GM12878 (cell line): ENCODE measurements at regions not wholly inside any gene's neighbourhood (a gene's known extent, or its start where the extent isn't known, plus 50 kb on each side); places are given as distances from the start of the nearest gene placed in this dataset.
A peak's percentile ranks its signal among the peaks of the same experiment; 100 is the strongest.

Source experiments
- ATAC-seq: fragments of 200-7000 bp; cut with Tn5 transposase; 3 replicates; pipeline ENCODE4 v1.9.1; 2020; ENCODE audit warnings: mild to moderate bottlenecking, moderate library complexity
- BruUV-seq: library from RNA; stranded (reverse); fragments of 400-500 nt; replicated peaks from 2 replicates; lab custom pipeline; 2021; lab: Mats Ljungman, UMichigan
- CTCF ChIA-PET: fragments of 300-600 bp; sonication (Branson Sonifier 250); formaldehyde crosslinking; extraction: SDS; loops from one replicate; lab custom pipeline; 2021; ENCODE audit warnings: inconsistent platforms; lab: Yijun Ruan, JAX
- POLR2A ChIA-PET: fragments of 350-600 bp; formaldehyde crosslinking; extraction: SDS; loops from one replicate; lab custom pipeline; 2021; ENCODE audit warnings: inconsistent platforms; lab: Charles Lee
- RAD21 ChIA-PET: fragments of 300-600 bp; sonication (Branson Sonifier 250); formaldehyde crosslinking; loops from one replicate; lab custom pipeline; 2023; ENCODE audit warnings: antibody characterized with exemption; ENCODE audit not compliant: unreplicated experiment; lab: Charles Lee
- SMC1A ChIA-PET: fragments of 300-600 bp; sonication (Branson Sonifier 250); formaldehyde crosslinking; loops from one replicate; lab custom pipeline; 2023; ENCODE audit not compliant: unreplicated experiment, uncharacterized antibody; lab: Charles Lee
- DNase-seq: peaks from one replicate; pipeline ENCODE4 v3.0.0-alpha.2; 2011; ENCODE audit warnings: low read depth, low spot score
- FAIRE-seq: peaks from 3 replicates; lab custom pipeline; 2011; peaks lifted over from hg19 to GRCh38; lab: Jason Lieb, UNC
- H2AFZ ChIP-seq: 2 replicates; pipeline ENCODE4 v1.6.0; 2011; ENCODE audit warnings: low read depth, low read length, control low read depth; ENCODE audit not compliant: control insufficient read depth
- H3K27ac ChIP-seq: 2 replicates; pipeline ENCODE4 v1.5.1; 2011; ENCODE audit warnings: control low read depth; ENCODE audit not compliant: control insufficient read depth, insufficient read depth
- H3K27me3 ChIP-seq, 2 experiments: replicated peaks in 1 of 2; 2 replicates each; pipeline versions ENCODE4 v1.6.0 to v1.6.1; 2011; ENCODE audit warnings: low read length in 1 of 2; ENCODE audit not compliant: control insufficient read depth in 2 of 2, insufficient read depth in 2 of 2
- H3K36me3 ChIP-seq, 2 experiments: 2 replicates each; pipeline ENCODE4 v1.5.1; 2011; ENCODE audit warnings: low read length in 1 of 2; ENCODE audit not compliant: control insufficient read depth in 2 of 2, insufficient read depth in 2 of 2
- H3K4me1 ChIP-seq: 2 replicates; pipeline ENCODE4 v1.6.1; 2011; ENCODE audit warnings: mild to moderate bottlenecking, low read length, moderate library complexity, mixed read lengths; ENCODE audit not compliant: control insufficient read depth, insufficient read depth
- H3K4me2 ChIP-seq: 2 replicates; pipeline ENCODE4 v1.6.0; 2011; ENCODE audit warnings: control low read depth; ENCODE audit not compliant: control insufficient read depth, insufficient read depth
- H3K4me3 ChIP-seq: fragments of 200-600 bp; sonication (generic); 2 replicates; pipeline ENCODE4 v1.5.1; 2016
- H3K79me2 ChIP-seq: 2 replicates; pipeline ENCODE4 v1.6.0; 2011; ENCODE audit warnings: low read length; ENCODE audit not compliant: control insufficient read depth, insufficient read depth
- H3K9ac ChIP-seq: 2 replicates; pipeline ENCODE4 v1.8.0; 2011; ENCODE audit warnings: low read length, control low read depth, mixed read lengths; ENCODE audit not compliant: control insufficient read depth, insufficient read depth
- H3K9me3 ChIP-seq: replicated peaks from 3 replicates; pipeline ENCODE4 v1.5.1; 2011; ENCODE audit warnings: mild to moderate bottlenecking, low read length; ENCODE audit not compliant: control insufficient read depth, insufficient read depth
- H4K20me1 ChIP-seq: 2 replicates; pipeline ENCODE4 v1.6.0; 2011; ENCODE audit not compliant: control insufficient read depth, insufficient read depth
- ETV6 ChIP-seq, 2 experiments: fragments of 450-650 bp in 1 of 2; IDR thresholded peaks in 1 of 2; conservative IDR thresholded peaks in 1 of 2; 2 replicates each; pipeline ENCODE4 v1.6.1; 2014; ENCODE audit warnings: antibody characterized with exemption in 1 of 2, borderline replicate concordance in 1 of 2, low read depth in 1 of 2, mild to moderate bottlenecking in 1 of 2, moderate library complexity in 1 of 2
- FOXK2 ChIP-seq: fragments of 450-650 bp; IDR thresholded peaks from 2 replicates; pipeline ENCODE4 v1.6.1; 2017; ENCODE audit warnings: mild to moderate bottlenecking, moderate library complexity
- MEF2A ChIP-seq: IDR thresholded peaks from 2 replicates; pipeline ENCODE4 v1.6.1; 2011; ENCODE audit warnings: low read depth, mild to moderate bottlenecking, low read length, moderate library complexity; ENCODE audit not compliant: insufficient read depth
- PRDM15 ChIP-seq: fragments of 450-650 bp; formaldehyde crosslinking; IDR thresholded peaks from 2 replicates; pipeline ENCODE4 v1.4.0; 2020; ENCODE audit warnings: mild to moderate bottlenecking, moderate library complexity
- RUNX3 ChIP-seq: IDR thresholded peaks from 2 replicates; pipeline ENCODE4 v1.6.1; 2012; ENCODE audit warnings: low read length, inconsistent platforms
- SMAD1 ChIP-seq: fragments of 450-650 bp; IDR thresholded peaks from 2 replicates; pipeline ENCODE4 v1.6.1; 2018; ENCODE audit warnings: mild to moderate bottlenecking, low read depth; ENCODE audit not compliant: partially characterized antibody
- TCF3 ChIP-seq: IDR thresholded peaks from 2 replicates; pipeline ENCODE4 v1.6.1; 2012; ENCODE audit warnings: low read depth, mild to moderate bottlenecking, low read length, borderline replicate concordance; ENCODE audit not compliant: insufficient read depth
- USF2 ChIP-seq: IDR thresholded peaks from 2 replicates; pipeline ENCODE4 v1.6.1; 2011; ENCODE audit warnings: low read depth, low read length, improper control_type of control experiment, borderline replicate concordance
- ZNF384 ChIP-seq: IDR thresholded peaks from 2 replicates; pipeline ENCODE4 v1.6.1; 2012; ENCODE audit warnings: low read depth, mild to moderate bottlenecking, low read length, improper control_type of control experiment, borderline replicate concordance
- ZZZ3 ChIP-seq: IDR thresholded peaks from 2 replicates; pipeline ENCODE4 v1.6.1; 2011; ENCODE audit warnings: low read depth; ENCODE audit not compliant: control insufficient read depth, insufficient read length
- WGBS: methylation state at CpG from one replicate; pipeline ENCODE4 v1.1.6; 2016; ENCODE audit warnings: low lambda C conversion rate; ENCODE audit not compliant: insufficient replicate concordance, insufficient coverage; ENCODE audit errors: missing lambda C conversion rate; 5-methylcytosine and 5-hydroxymethylcytosine counted together
- in situ Hi-C: fragments of 300-500 bp; cut with MboI; formaldehyde crosslinking; loops from 9 replicates; pipeline ENCODE4 v1.14.3; 2018; ENCODE audit warnings: mixed read lengths
- intact Hi-C: fragments of 100-400 bp; cut with micrococcal nuclease; formaldehyde crosslinking; loops from one replicate; pipeline ENCODE4 v1.14.2; 2022; ENCODE audit not compliant: unreplicated experiment
- TF ChIP-seq, protein P1 (sequence below): IDR thresholded peaks from 2 replicates; pipeline ENCODE4 v1.6.1; 2011; ENCODE audit warnings: borderline replicate concordance, low read depth, mild to moderate bottlenecking, moderate library complexity, mixed read lengths, low read length; ENCODE audit not compliant: insufficient read depth; ENCODE audit errors: extremely low read length
- TF ChIP-seq, protein P2 (sequence below): IDR thresholded peaks from 2 replicates; pipeline ENCODE4 v1.6.1; 2011; ENCODE audit warnings: low read depth, mild to moderate bottlenecking, low read length, moderate library complexity, borderline replicate concordance; ENCODE audit errors: extremely low read depth

- WGBS, result 0% methylated on average over 1 of the region's 1 CpG
- no peaks in the 10 kb centered on the region for H3K36me3 ChIP-seq
- no peak overlapping the region for H2AFZ ChIP-seq
- H4K20me1 ChIP-seq, result no peaks in the 10 kb centered on the region
- peak; percentile 72 for TF ChIP-seq RUNX3
- no peak for TF ChIP-seq ZNF384
- H3K27me3 ChIP-seq, result no peaks in the 10 kb centered on the region
- no peak overlapping the region for H3K4me2 ChIP-seq
- FAIRE-seq (no peak), DNase-seq (no peak), ATAC-seq (no peak)
- no peaks in the 10 kb centered on the region for H3K9me3 ChIP-seq
- POLR2A ChIA-PET, result no interaction called here
- no peak overlapping the region for H3K4me3 ChIP-seq
- no peaks in the 10 kb centered on the region for H3K4me1 ChIP-seq
- no TSS peak for BruUV-seq
- H3K79me2 ChIP-seq, result no peaks in the 10 kb centered on the region
- no peak overlapping the region for H3K9ac ChIP-seq
- intact Hi-C loops (no loop called here), in situ Hi-C loops (no loop called here)
- CTCF ChIA-PET, result no interaction called here
- RAD21 ChIA-PET, result no interaction called here
- SMC1A ChIA-PET, result no interaction called here
- no peak overlapping the region for H3K27ac ChIP-seq
Measured at GRCh38 chr5:39657943-39658342, 233.2 kb upstream of the DAB2 start.

DNA sequence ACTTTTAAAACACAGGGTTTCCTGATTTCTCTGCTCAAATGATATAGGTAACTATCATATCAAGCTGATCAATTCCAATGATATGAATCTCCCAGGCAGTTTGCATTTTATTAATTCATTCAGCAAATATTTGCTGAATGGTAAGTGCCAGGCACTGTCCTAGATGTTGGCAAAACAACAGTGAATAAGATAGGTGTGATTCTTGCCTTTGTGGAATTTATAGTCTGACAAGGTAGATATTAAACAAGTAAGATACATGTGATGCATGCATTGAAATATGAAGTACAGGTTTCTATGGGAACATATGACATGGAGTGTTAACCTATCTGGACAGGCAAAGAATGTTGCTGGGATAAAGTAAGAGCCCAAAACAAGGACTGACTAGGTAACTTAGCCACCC is 231.8 kb upstream of the DAB2 start:
- Histone ChIP-seq H3K27ac (no peak overlapping the region), H2AFZ (no peak overlapping the region), H3K4me1 (no peaks in the 10 kb centered on the region), H3K27me3 (no peaks in the 10 kb centered on the region), H3K4me2 (no peak overlapping the region), H3K79me2 (no peaks in the 10 kb centered on the region), H3K9me3 (no peaks in the 10 kb centered on the region), H4K20me1 (no peaks in the 10 kb centered on the region), H3K4me3 (no peak overlapping the region), H3K9ac (no peak overlapping the region), H3K36me3 (no peaks in the 10 kb centered on the region)
- ChIA-PET POLR2A (no interaction called here), RAD21 (no interaction called here), CTCF (no interaction called here), SMC1A (no interaction called here)
- in situ Hi-C loops (no loop called here), intact Hi-C loops (no loop called here)
- no peak for ATAC-seq
- DNase-seq, result no peak
- no peak for FAIRE-seq
- BruUV-seq, result no TSS peak
- TF ChIP-seq ETV6 (conservative IDR thresholded peaks at IDR 0.05 in 1 of 2, IDR thresholded peaks at IDR 0.05 in 1 of 2; ENCODE audit: borderline replicate concordance in 1 of 2, low read depth in 1 of 2) (no peak), MEF2A (no peak), FOXK2 (no peak), USF2 (no peak), SMAD1 (no peak), ZZZ3 (no peak), TCF3 (no peak), PRDM15 (no peak)
- TF ChIP-seq, protein P1, sequence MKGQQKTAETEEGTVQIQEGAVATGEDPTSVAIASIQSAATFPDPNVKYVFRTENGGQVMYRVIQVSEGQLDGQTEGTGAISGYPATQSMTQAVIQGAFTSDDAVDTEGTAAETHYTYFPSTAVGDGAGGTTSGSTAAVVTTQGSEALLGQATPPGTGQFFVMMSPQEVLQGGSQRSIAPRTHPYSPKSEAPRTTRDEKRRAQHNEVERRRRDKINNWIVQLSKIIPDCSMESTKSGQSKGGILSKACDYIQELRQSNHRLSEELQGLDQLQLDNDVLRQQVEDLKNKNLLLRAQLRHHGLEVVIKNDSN, result no peak
- TF ChIP-seq, protein P2, sequence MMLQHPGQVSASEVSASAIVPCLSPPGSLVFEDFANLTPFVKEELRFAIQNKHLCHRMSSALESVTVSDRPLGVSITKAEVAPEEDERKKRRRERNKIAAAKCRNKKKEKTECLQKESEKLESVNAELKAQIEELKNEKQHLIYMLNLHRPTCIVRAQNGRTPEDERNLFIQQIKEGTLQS, result no peak
